ENCODE measurements at regions not wholly inside any gene's neighbourhood (a gene's known extent, or its start where the extent isn't known, plus 50 kb on each side); places are given as distances from the start of the nearest gene placed in this dataset.
"Not testable (repeated sequence)": the region's sequence is repeated elsewhere in the genome, so short reads cannot be mapped to it uniquely, and the experiment has no call there.

- Histone ChIP-seq H3K4me1 (no peaks in the 10 kb centered on the region), H3K4me3 (no peak overlapping the region), H3K27ac (no peak overlapping the region), H3K9me3 (no peaks in the 10 kb centered on the region), H3K9ac (ENCODE audit: low read depth in 2 of 2, low read length in 2 of 2) (no peak overlapping the region), H3K27me3 (no peaks in the 10 kb centered on the region), H3K36me3 (no peaks in the 10 kb centered on the region)
- DNase-seq, result no peak
- no peak for TF ChIP-seq CTCF (IDR thresholded peaks at IDR 0.05)
- intact Hi-C loops (cut with DNase I), result no loop called here
Observed at GRCh38 chr13:87208636-87209035, 462.5 kb upstream of the SLITRK5 start.

GRCh38 chr13:87234981-87235380 lies 436.2 kb upstream of the SLITRK5 start:
- TF ChIP-seq CTCF (IDR thresholded peaks at IDR 0.05), result no peak
- Histone ChIP-seq H3K4me3 (no peak overlapping the region), H3K9me3 (no peaks in the 10 kb centered on the region), H3K9ac (ENCODE audit: low read depth in 2 of 2, low read length in 2 of 2) (no peak overlapping the region), H3K36me3 (no peaks in the 10 kb centered on the region), H3K27me3 (no peaks in the 10 kb centered on the region), H3K4me1 (no peaks in the 10 kb centered on the region), H3K27ac (no peak overlapping the region)
- intact Hi-C loops (cut with DNase I), result no loop called here
- DNase-seq, result no peak

- Histone ChIP-seq H3K27ac (no peak overlapping the region), H3K4me1 (no peaks in the 10 kb centered on the region), H3K36me3 (no peaks in the 10 kb centered on the region), H3K4me3 (no peak overlapping the region), H3K27me3 (no peaks in the 10 kb centered on the region), H3K9me3 (no peaks in the 10 kb centered on the region), H3K9ac (ENCODE audit: low read depth in 2 of 2, low read length in 2 of 2) (no peak overlapping the region)
- intact Hi-C loops (cut with DNase I), result no loop called here
- no peak for DNase-seq
- no peak for TF ChIP-seq CTCF (IDR thresholded peaks at IDR 0.05)
Observed at GRCh38 chr13:87235621-87236020, 435.6 kb upstream of the SLITRK5 start.

GRCh38 chr13:87244256-87244890 lies 426.8 kb upstream of the SLITRK5 start:
- Histone ChIP-seq H3K36me3 (no peaks in the 10 kb centered on the region), H3K4me3 (no peak overlapping the region), H3K9ac (ENCODE audit: low read depth in 2 of 2, low read length in 2 of 2) (no peak overlapping the region), H3K9me3 (no peaks in the 10 kb centered on the region), H3K4me1 (no peaks in the 10 kb centered on the region), H3K27ac (no peak overlapping the region), H3K27me3 (no peaks in the 10 kb centered on the region)
- no peak for DNase-seq
- intact Hi-C loops (cut with DNase I), result no loop called here
- no peak for TF ChIP-seq CTCF (IDR thresholded peaks at IDR 0.05)

GRCh38 chr13:87249847-87250246 lies 421.3 kb upstream of the SLITRK5 start:
- H3K9ac ChIP-seq (ENCODE audit: low read depth in 2 of 2, low read length in 2 of 2); H3K27ac ChIP-seq; H3K36me3 ChIP-seq; H3K4me1 ChIP-seq; DNase-seq; H3K9me3 ChIP-seq; intact Hi-C loops (cut with DNase I); H3K4me3 ChIP-seq; H3K27me3 ChIP-seq: not testable (repeated sequence)

- Histone ChIP-seq H3K9me3 (no peaks in the 10 kb centered on the region), H3K9ac (ENCODE audit: low read depth in 2 of 2, low read length in 2 of 2) (no peak overlapping the region), H3K36me3 (no peaks in the 10 kb centered on the region), H3K4me3 (no peak overlapping the region), H3K4me1 (no peaks in the 10 kb centered on the region), H3K27ac (no peak overlapping the region), H3K27me3 (no peaks in the 10 kb centered on the region)
- DNase-seq, result no peak
- no peak for TF ChIP-seq CTCF (IDR thresholded peaks at IDR 0.05)
- intact Hi-C loops (cut with DNase I), result no loop called here
Observed at GRCh38 chr13:87255394-87255793, 415.8 kb upstream of the SLITRK5 start.

Measured in colonic mucosa (tissue), 4 donors.